Erythroblast (primary cell): ENCODE measurements at regions not wholly inside any gene's neighbourhood (a gene's known extent, or its start where the extent isn't known, plus 50 kb on each side); places are given as distances from the start of the nearest gene placed in this dataset.

Experiments
- GATA1 ChIP-seq: IDR thresholded peaks from 2 replicates; pipeline ENCODE4 v1.6.1; 2011; ENCODE audit warnings: low read depth, mild to moderate bottlenecking, control low read depth, low read length, moderate library complexity
- POLR2A ChIP-seq: IDR thresholded peaks from 2 replicates; pipeline ENCODE4 v1.6.1; 2011; ENCODE audit warnings: mild to moderate bottlenecking, low read length

DNA sequence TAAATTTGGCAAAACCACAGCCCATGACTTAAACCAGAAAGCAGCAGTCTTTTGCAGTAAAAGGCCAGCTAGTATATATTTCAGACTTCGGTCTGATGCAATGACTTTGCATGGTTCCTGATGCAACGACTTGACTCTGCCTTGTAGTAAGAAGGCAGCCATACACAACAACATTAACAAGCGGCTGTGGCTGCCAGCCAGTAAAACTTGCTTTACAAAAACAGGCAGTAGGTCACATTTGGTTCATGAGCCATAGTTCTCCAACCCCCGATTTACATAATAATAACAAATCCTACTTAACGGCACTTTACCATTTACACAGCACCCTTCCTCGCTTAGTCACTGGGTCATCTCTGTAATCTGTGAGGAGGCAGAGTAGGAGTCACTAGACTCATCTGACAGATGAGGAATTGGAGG is 410.3 kb downstream of the LRATD1 start:
- TF ChIP-seq POLR2A (no peak), GATA1 (no peak)
